HepG2 (cell line): ENCODE measurements at regions not wholly inside any gene's neighbourhood (a gene's known extent, or its start where the extent isn't known, plus 50 kb on each side); places are given as distances from the start of the nearest gene placed in this dataset.

Source experiments
- CTCF ChIP-seq: sonication (generic); formaldehyde crosslinking; IDR thresholded peaks from 2 replicates; pipeline ENCODE4 v1.5.0; 2020; ENCODE audit warnings: mild to moderate bottlenecking, missing genetic modification reagents, moderate library complexity
- EP300 ChIP-seq, 3 experiments: sonication (generic) in 1 of 3; formaldehyde crosslinking in 1 of 3; IDR thresholded peaks; 2 replicates each; pipeline versions ENCODE4 v1.5.1 to v1.6.1; 2011 to 2020; ENCODE audit warnings: low read depth in 2 of 3, low read length in 2 of 3, borderline replicate concordance in 1 of 3, improper control_type of control experiment in 1 of 3, mild to moderate bottlenecking in 1 of 3, missing genetic modification reagents in 1 of 3, moderate library complexity in 1 of 3
- KDM2A ChIP-seq: sonication (generic); formaldehyde crosslinking; IDR thresholded peaks from 2 replicates; pipeline ENCODE4 v1.4.0; 2020; ENCODE audit warnings: low read depth, missing genetic modification reagents, borderline replicate concordance
- NFIC ChIP-seq: IDR thresholded peaks from 2 replicates; pipeline ENCODE4 v1.6.1; 2012; ENCODE audit warnings: mild to moderate bottlenecking, low read length, inconsistent platforms
- NR2F2 ChIP-seq: IDR thresholded peaks from 2 replicates; pipeline ENCODE4 v1.6.1; 2012; ENCODE audit warnings: low read depth, inconsistent platforms, borderline replicate concordance
- POLR2A ChIP-seq, 2 experiments: IDR thresholded peaks; 2 replicates each; pipeline ENCODE4 v1.6.1; 2011; ENCODE audit warnings: low read depth in 2 of 2, low read length in 2 of 2, mild to moderate bottlenecking in 1 of 2, moderate library complexity in 1 of 2; ENCODE audit not compliant: insufficient read depth in 1 of 2
- RAD21 ChIP-seq: fragments of 450-650 bp; formaldehyde crosslinking; IDR thresholded peaks from 2 replicates; pipeline ENCODE4 v1.5.0; 2020; ENCODE audit warnings: mild to moderate bottlenecking
- STAT6 ChIP-seq: sonication (generic); formaldehyde crosslinking; IDR thresholded peaks from 2 replicates; pipeline ENCODE4 v1.4.0; 2020; ENCODE audit warnings: missing genetic modification reagents, mild to moderate bottlenecking, borderline replicate concordance
- ZNF678 ChIP-seq: sonication (generic); formaldehyde crosslinking; IDR thresholded peaks from 2 replicates; pipeline ENCODE4 v1.4.0; 2020; ENCODE audit warnings: mild to moderate bottlenecking, missing genetic modification reagents

GRCh38 chr3:13707456-13707855 is 158.5 kb downstream of the FBLN2 start:
- no peak for TF ChIP-seq STAT6 (CRISPR knock-in tag)
- no peak for TF ChIP-seq EP300 (IDR thresholded peaks at IDR 0.05; ENCODE audit: low read depth in 2 of 2, low read length in 2 of 2)
- TF ChIP-seq EP300 (CRISPR knock-in tag; IDR thresholded peaks at IDR 0.05; ENCODE audit: borderline replicate concordance): no peak
- no peak for TF ChIP-seq NR2F2
- TF ChIP-seq CTCF: no peak
- no peak for TF ChIP-seq KDM2A
- no peak for TF ChIP-seq NFIC
- TF ChIP-seq ZNF678 (CRISPR knock-in tag): no peak
- no peak for TF ChIP-seq POLR2A (IDR thresholded peaks at IDR 0.05; ENCODE audit: insufficient read depth in 1 of 2, low read depth in 2 of 2, low read length in 2 of 2)
- TF ChIP-seq RAD21 (CRISPR knock-in tag): no peak
